ENCODE measurements at regions not wholly inside any gene's neighbourhood (a gene's known extent, or its start where the extent isn't known, plus 50 kb on each side); places are given as distances from the start of the nearest gene placed in this dataset.

GRCh38 chr2:65494078-65494477 lies 61.7 kb upstream of the SPRED2 start:
- no peaks in the 10 kb centered on the region for H3K9me3 ChIP-seq (ENCODE audit: insufficient read depth, low read depth, low read length)
- H3K27ac ChIP-seq (ENCODE audit: low read depth, low read length) = no peak overlapping the region
- WGBS = 92% methylated on average over 3 of the region's 3 CpGs
- peaks cover 3% of the 10 kb centered on the region; the same call in 1 of the 2 replicates for H3K4me1 ChIP-seq (ENCODE audit: insufficient read depth, low read length)
- H3K36me3 ChIP-seq (ENCODE audit: insufficient read depth, low read length) = no peaks in the 10 kb centered on the region
- H3K9ac ChIP-seq (ENCODE audit: low read depth, low read length) = no peak overlapping the region
- no peak overlapping the region for H3K4me3 ChIP-seq (ENCODE audit: low read length)
- H3K27me3 ChIP-seq (ENCODE audit: insufficient read depth, low read length) = no peaks in the 10 kb centered on the region

- Histone ChIP-seq H3K4me1 (ENCODE audit: insufficient read depth, low read length) (peaks cover 3% of the 10 kb centered on the region; the same call in 1 of the 2 replicates), H3K36me3 (ENCODE audit: insufficient read depth, low read length) (no peaks in the 10 kb centered on the region), H3K27ac (ENCODE audit: low read depth, low read length) (no peak overlapping the region), H3K4me3 (ENCODE audit: low read length) (no peak overlapping the region), H3K27me3 (ENCODE audit: insufficient read depth, low read length) (no peaks in the 10 kb centered on the region), H3K9me3 (ENCODE audit: insufficient read depth, low read depth, low read length) (no peaks in the 10 kb centered on the region), H3K9ac (ENCODE audit: low read depth, low read length) (no peak overlapping the region)
- WGBS = 90% methylated on average over 7 of the region's 7 CpGs
Observed at GRCh38 chr2:65491381-65491905, 59.0 kb upstream of the SPRED2 start.

- Histone ChIP-seq H3K27me3 (ENCODE audit: insufficient read depth, low read length) (no peaks in the 10 kb centered on the region), H3K4me1 (ENCODE audit: insufficient read depth, low read length) (peaks cover 3% of the 10 kb centered on the region; the same call in 1 of the 2 replicates), H3K9me3 (ENCODE audit: insufficient read depth, low read depth, low read length) (no peaks in the 10 kb centered on the region), H3K27ac (ENCODE audit: low read depth, low read length) (no peak overlapping the region), H3K4me3 (ENCODE audit: low read length) (no peak overlapping the region), H3K36me3 (ENCODE audit: insufficient read depth, low read length) (no peaks in the 10 kb centered on the region), H3K9ac (ENCODE audit: low read depth, low read length) (no peak overlapping the region)
- WGBS = 100% methylated on average over 3 of the region's 3 CpGs
Observed at GRCh38 chr2:65490222-65490621, 57.8 kb upstream of the SPRED2 start.

DNA sequence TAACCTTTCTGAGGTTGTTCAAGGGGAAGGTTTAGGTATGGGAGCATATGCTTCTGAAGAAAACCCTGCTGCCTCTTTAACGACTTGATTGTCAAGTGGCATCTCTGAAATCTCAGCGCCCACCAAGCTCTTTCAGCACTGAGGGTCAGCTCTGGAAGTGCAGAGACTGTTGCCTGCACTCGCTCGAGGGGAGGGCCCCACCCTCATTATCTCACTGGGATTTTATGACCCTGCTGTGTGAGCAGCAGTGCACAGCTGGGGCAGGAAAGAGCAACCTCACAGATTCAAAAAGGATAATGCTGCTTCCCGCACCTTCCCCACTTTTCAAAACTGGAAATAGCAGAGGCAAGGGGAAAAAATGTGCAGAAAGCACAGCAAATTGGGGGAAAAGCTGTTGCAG lies 56.9 kb upstream of the SPRED2 start:
- Histone ChIP-seq H3K4me3 (ENCODE audit: low read length) (no peak overlapping the region), H3K27me3 (ENCODE audit: insufficient read depth, low read length) (no peaks in the 10 kb centered on the region), H3K36me3 (ENCODE audit: insufficient read depth, low read length) (no peaks in the 10 kb centered on the region), H3K9me3 (ENCODE audit: insufficient read depth, low read depth, low read length) (no peaks in the 10 kb centered on the region), H3K27ac (ENCODE audit: low read depth, low read length) (no peak overlapping the region), H3K9ac (ENCODE audit: low read depth, low read length) (no peak overlapping the region), H3K4me1 (ENCODE audit: insufficient read depth, low read length) (peaks cover 3% of the 10 kb centered on the region; the same call in 1 of the 2 replicates)
- WGBS = 53% methylated on average over 5 of the region's 5 CpGs

GRCh38 chr2:65488527-65488926 lies 56.1 kb upstream of the SPRED2 start:
- H3K4me3 ChIP-seq (ENCODE audit: low read length) = no peak overlapping the region
- WGBS = 88% methylated on average over 3 of the region's 3 CpGs
- H3K9me3 ChIP-seq (ENCODE audit: insufficient read depth, low read depth, low read length) = no peaks in the 10 kb centered on the region
- no peaks in the 10 kb centered on the region for H3K27me3 ChIP-seq (ENCODE audit: insufficient read depth, low read length)
- no peak overlapping the region for H3K27ac ChIP-seq (ENCODE audit: low read depth, low read length)
- H3K4me1 ChIP-seq (ENCODE audit: insufficient read depth, low read length) = peaks cover 3% of the 10 kb centered on the region; the same call in 1 of the 2 replicates
- no peak overlapping the region for H3K9ac ChIP-seq (ENCODE audit: low read depth, low read length)
- H3K36me3 ChIP-seq (ENCODE audit: insufficient read depth, low read length) = no peaks in the 10 kb centered on the region

- no peaks in the 10 kb centered on the region for H3K27me3 ChIP-seq (ENCODE audit: insufficient read depth, low read length)
- H3K4me3 ChIP-seq (ENCODE audit: low read length) = no peak overlapping the region
- WGBS = 93% methylated on average over 5 of the region's 5 CpGs
- peaks cover 3% of the 10 kb centered on the region; the same call in 1 of the 2 replicates for H3K4me1 ChIP-seq (ENCODE audit: insufficient read depth, low read length)
- no peaks in the 10 kb centered on the region for H3K36me3 ChIP-seq (ENCODE audit: insufficient read depth, low read length)
- no peak overlapping the region for H3K9ac ChIP-seq (ENCODE audit: low read depth, low read length)
- no peak overlapping the region for H3K27ac ChIP-seq (ENCODE audit: low read depth, low read length)
- H3K9me3 ChIP-seq (ENCODE audit: insufficient read depth, low read depth, low read length) = no peaks in the 10 kb centered on the region
Observed at GRCh38 chr2:65487404-65487803, 55.0 kb upstream of the SPRED2 start.

- Histone ChIP-seq H3K27me3 (ENCODE audit: insufficient read depth, low read length) (no peaks in the 10 kb centered on the region), H3K36me3 (ENCODE audit: insufficient read depth, low read length) (no peaks in the 10 kb centered on the region), H3K9ac (ENCODE audit: low read depth, low read length) (no peak overlapping the region), H3K4me1 (ENCODE audit: insufficient read depth, low read length) (peaks cover 3% of the 10 kb centered on the region; the same call in 1 of the 2 replicates), H3K9me3 (ENCODE audit: insufficient read depth, low read depth, low read length) (no peaks in the 10 kb centered on the region), H3K27ac (ENCODE audit: low read depth, low read length) (no peak overlapping the region), H3K4me3 (ENCODE audit: low read length) (no peak overlapping the region)
- WGBS = 95% methylated on average over 4 of the region's 4 CpGs
Observed at GRCh38 chr2:65486802-65487201, 54.4 kb upstream of the SPRED2 start.

GRCh38 chr2:65486282-65486681 lies 53.9 kb upstream of the SPRED2 start:
- H3K36me3 ChIP-seq (ENCODE audit: insufficient read depth, low read length) = no peaks in the 10 kb centered on the region
- H3K9me3 ChIP-seq (ENCODE audit: insufficient read depth, low read depth, low read length) = no peaks in the 10 kb centered on the region
- H3K27ac ChIP-seq (ENCODE audit: low read depth, low read length) = no peak overlapping the region
- H3K4me3 ChIP-seq (ENCODE audit: low read length) = no peak overlapping the region
- no peak overlapping the region for H3K9ac ChIP-seq (ENCODE audit: low read depth, low read length)
- WGBS = 100% methylated on average over 2 of the region's 2 CpGs
- peaks cover 3% of the 10 kb centered on the region; the same call in 1 of the 2 replicates for H3K4me1 ChIP-seq (ENCODE audit: insufficient read depth, low read length)
- H3K27me3 ChIP-seq (ENCODE audit: insufficient read depth, low read length) = no peaks in the 10 kb centered on the region

- H3K9me3 ChIP-seq (ENCODE audit: insufficient read depth, low read depth, low read length) = no peaks in the 10 kb centered on the region
Observed at GRCh38 chr2:65485839-65486238, 53.4 kb upstream of the SPRED2 start.

DNA sequence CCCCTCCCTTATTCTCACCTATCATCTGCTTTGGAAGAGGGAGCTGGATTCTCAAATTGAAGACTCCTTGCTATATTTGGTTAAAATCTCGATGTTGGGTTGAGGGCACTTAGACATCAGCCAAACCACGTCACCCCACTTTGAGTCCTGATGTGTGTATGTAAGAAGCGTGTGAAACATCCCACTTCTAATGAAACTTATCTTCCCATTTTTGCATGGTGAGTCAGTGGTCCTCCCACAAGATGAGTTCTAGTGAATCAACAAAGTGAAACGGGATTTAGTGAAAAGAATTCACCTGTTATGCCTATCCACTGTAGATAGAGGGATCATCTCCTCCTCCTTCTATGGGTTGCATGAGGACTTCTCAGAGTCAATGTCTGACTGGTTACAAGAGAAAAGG lies 51.4 kb upstream of the SPRED2 start:
- H3K36me3 ChIP-seq (ENCODE audit: insufficient read depth, low read length) = no peaks in the 10 kb centered on the region

More at GRCh38 chr2:65485839-65486238, 53.4 kb upstream of the SPRED2 start:
- no peaks in the 10 kb centered on the region for H3K27me3 ChIP-seq (ENCODE audit: insufficient read depth, low read length)
- no peaks in the 10 kb centered on the region for H3K36me3 ChIP-seq (ENCODE audit: insufficient read depth, low read length)
- H3K9ac ChIP-seq (ENCODE audit: low read depth, low read length) = no peak overlapping the region
- 95% methylated on average over 5 of the region's 5 CpGs for WGBS
- no peak overlapping the region for H3K27ac ChIP-seq (ENCODE audit: low read depth, low read length)
- H3K4me3 ChIP-seq (ENCODE audit: low read length) = no peak overlapping the region
- peaks cover 3% of the 10 kb centered on the region; the same call in 1 of the 2 replicates for H3K4me1 ChIP-seq (ENCODE audit: insufficient read depth, low read length)

GRCh38 chr2:65482971-65483370 lies 50.6 kb upstream of the SPRED2 start:
- no peaks in the 10 kb centered on the region for H3K27me3 ChIP-seq (ENCODE audit: insufficient read depth, low read length)
- no peaks in the 10 kb centered on the region for H3K36me3 ChIP-seq (ENCODE audit: insufficient read depth, low read length)
- H3K9ac ChIP-seq (ENCODE audit: low read depth, low read length) = no peak overlapping the region
- H3K9me3 ChIP-seq (ENCODE audit: insufficient read depth, low read depth, low read length) = no peaks in the 10 kb centered on the region
- 91% methylated on average over 3 of the region's 3 CpGs for WGBS
- no peak overlapping the region for H3K27ac ChIP-seq (ENCODE audit: low read depth, low read length)
- H3K4me3 ChIP-seq (ENCODE audit: low read length) = no peak overlapping the region
- H3K4me1 ChIP-seq (ENCODE audit: insufficient read depth, low read length) = no peaks in the 10 kb centered on the region

More for the DNA sequence above, 51.4 kb upstream of the SPRED2 start:
- Histone ChIP-seq H3K9ac (ENCODE audit: low read depth, low read length) (no peak overlapping the region), H3K27me3 (ENCODE audit: insufficient read depth, low read length) (no peaks in the 10 kb centered on the region), H3K27ac (ENCODE audit: low read depth, low read length) (no peak overlapping the region), H3K4me1 (ENCODE audit: insufficient read depth, low read length) (no peaks in the 10 kb centered on the region), H3K4me3 (ENCODE audit: low read length) (no peak overlapping the region), H3K9me3 (ENCODE audit: insufficient read depth, low read depth, low read length) (no peaks in the 10 kb centered on the region)
- 91% methylated on average over 4 of the region's 4 CpGs for WGBS

All from HUES64 (cell line).